NCI-H510A (cell line): ENCODE measurements at regions not wholly inside any gene's neighbourhood (a gene's known extent, or its start where the extent isn't known, plus 50 kb on each side); places are given as distances from the start of the nearest gene placed in this dataset.
"Not testable (repeated sequence)": the region's sequence is repeated elsewhere in the genome, so short reads cannot be mapped to it uniquely, and the experiment has no call there.

Experiments
- DNase-seq: peaks from one replicate; lab custom pipeline; 2025; lab: John Stamatoyannopoulos, UW

GRCh38 chr13:50527612-50528509 lies 315.6 kb downstream of the DLEU7 start:
- no peak for DNase-seq

GRCh38 chr13:50529154-50529882 lies 314.2 kb downstream of the DLEU7 start:
- peak; percentile 75 for DNase-seq

DNA sequence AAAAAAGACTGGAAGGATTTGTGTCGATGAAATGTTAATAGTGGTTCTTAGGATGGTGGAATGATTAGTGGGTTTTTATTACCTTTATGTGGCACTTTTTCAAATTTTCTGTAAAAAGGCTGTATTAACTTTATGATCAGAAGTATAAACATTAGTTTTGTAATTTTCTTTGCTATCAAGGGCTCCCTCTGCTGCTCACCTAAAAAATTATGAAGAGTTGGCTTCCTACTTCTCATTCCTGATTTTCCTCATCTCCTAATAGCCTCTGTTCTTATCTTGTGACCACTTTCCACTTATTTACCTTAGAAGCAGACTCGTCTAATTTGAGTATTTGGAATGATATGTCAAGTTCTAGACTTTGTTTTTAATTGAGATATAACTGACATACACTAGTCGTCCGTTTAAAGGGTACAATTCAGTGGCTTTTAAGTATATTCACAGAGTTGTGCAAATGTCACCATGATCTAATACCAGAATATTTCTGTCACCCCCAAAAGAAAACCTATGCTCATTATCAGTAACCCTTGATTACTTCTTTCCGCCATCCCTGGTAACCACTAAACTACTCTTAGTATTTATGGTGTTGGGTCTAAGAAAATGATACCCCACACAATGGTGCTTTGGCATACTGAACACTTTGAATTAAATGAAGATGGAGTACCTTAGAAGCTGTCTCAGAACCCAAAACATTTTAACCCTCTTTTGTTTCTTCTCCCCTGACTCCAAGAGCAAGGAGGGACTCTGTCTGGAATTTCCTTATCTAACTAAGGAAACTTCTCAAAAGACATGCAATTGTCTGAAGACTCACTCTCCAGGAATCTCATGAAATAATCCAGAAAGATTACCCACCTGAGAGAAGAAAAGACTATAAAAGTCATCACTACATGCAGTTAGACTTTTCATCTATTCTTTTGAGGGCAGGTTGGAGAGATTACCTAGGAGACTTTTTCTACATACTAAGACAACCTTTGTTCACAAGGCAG lies 311.3 kb downstream of the DLEU7 start:
- no peak for DNase-seq

GRCh38 chr13:50535050-50535449 lies 308.4 kb downstream of the DLEU7 start:
- no peak for DNase-seq

GRCh38 chr13:50537029-50537428 lies 306.5 kb downstream of the DLEU7 start:
- no peak for DNase-seq

DNA sequence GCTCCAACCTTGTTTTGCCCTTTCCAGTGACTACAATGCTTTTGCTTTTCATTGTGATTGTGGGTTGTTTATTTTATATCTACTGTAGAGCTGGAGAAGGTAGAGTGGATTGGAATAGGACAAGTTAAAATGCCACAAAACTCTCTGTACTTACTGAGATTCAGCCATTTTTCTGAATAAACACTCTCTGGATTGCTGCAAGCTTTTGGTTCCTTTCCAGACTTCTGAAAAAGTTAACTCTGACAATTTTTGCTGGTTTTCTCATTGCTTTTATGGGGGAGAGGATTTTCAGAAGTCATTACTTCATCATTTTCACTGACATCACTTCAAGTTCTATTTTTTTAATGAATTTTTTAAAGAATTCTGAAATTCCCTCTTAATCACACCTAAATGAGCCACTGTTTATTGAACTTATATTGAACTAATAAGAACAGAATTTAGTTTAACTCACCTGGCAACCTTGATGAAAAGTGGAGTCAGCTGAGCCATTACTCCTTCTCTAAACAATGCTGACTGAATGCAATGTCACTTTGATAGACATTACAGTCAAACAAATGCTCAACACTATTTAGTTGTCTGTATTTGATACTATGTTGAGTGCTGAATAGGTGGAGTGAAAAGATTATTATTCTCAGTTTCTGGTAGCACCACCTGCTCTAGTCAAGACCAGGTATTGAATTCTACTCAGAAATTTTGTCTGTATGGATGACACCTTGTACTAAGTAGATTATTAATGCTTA lies 303.5 kb downstream of the DLEU7 start:
- DNase-seq, result no peak

DNA sequence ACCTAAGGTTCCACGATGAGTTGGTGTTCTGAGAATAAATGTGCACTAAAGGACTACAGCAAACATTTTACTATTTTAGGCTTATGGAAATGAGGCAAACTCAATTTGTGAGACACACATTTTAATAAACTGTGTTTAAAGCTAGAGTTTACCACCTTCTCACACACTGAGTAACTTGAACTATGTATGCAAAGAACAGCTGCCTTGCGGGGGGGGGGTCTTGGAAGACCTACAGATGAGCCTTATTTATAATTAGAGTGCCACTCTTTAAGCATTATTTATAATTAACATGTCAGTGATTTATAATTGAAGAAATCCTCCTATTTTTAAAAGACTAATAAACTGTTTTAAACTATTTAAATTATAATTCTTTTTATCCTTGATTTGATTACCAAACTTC lies 300.4 kb downstream of the DLEU7 start:
- no peak for DNase-seq

- no peak for DNase-seq
Observed at GRCh38 chr13:50543782-50544181, 299.7 kb downstream of the DLEU7 start.

- DNase-seq, result no peak
Observed at GRCh38 chr13:50544211-50544610, 299.3 kb downstream of the DLEU7 start.

DNA sequence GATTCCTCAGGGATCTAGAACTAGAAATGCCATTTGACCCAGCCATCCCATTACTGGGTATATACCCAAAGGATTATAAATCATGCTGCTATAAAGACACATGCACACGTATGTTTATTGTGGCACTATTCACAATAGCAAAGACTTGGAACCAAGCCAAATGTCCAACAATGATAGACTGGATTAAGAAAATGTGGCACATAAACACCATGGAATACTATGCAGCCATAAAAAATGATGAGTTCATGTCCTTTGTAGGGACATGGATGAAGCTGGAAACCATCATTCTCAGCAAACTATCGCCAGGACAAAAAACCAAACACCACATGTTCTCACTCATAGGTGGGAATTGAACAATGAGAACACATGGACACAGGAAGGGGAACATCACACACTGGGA lies 296.3 kb downstream of the DLEU7 start:
- not testable (repeated sequence) for DNase-seq

GRCh38 chr13:50548586-50548985 lies 294.9 kb downstream of the DLEU7 start:
- no peak for DNase-seq

GRCh38 chr13:50549221-50549942 lies 294.1 kb downstream of the DLEU7 start:
- no peak for DNase-seq

DNA sequence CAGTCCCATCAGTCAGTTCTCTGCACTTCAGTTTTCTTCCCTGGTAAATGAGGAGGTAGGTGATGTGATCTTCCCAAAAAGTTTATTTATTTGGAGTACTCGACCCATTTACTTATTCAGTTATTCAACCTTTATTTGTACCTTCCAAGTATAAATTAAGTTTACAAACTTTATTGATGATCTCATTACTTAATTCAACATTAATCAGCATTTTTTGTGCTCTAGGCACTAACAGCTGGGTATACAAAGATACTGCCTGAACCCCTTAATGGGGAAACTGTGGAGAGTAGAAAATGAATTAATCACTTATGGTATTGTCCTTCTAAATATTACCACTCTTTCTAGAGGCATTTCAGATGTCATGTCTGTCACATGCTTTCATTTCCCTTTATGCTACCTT lies 293.3 kb downstream of the DLEU7 start:
- no peak for DNase-seq

DNA sequence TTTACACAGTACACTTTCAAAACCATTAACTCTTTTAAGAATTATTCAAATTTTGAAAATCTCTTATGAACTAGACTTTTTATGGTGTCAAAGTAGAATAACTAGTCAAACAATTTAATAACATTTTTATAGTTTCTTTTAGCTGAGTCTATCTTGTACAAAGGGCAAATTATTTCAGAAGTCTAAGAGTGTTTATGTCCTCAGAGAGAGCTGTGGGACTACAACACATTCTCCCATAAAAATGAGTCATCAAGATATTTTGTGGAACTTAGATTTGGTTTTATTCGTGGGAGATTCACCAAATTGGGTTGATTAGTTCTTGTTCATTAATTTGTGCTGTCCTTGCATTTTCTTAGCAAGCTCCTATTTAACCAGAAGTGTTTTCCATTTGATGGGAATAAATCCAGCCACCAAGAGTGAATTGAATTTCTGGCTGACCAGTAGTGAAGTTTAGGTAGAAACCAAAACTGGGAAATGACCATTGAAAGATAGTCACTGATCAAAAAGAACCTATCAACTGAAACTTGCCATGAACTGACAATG lies 291.0 kb downstream of the DLEU7 start:
- DNase-seq, result no peak

DNA sequence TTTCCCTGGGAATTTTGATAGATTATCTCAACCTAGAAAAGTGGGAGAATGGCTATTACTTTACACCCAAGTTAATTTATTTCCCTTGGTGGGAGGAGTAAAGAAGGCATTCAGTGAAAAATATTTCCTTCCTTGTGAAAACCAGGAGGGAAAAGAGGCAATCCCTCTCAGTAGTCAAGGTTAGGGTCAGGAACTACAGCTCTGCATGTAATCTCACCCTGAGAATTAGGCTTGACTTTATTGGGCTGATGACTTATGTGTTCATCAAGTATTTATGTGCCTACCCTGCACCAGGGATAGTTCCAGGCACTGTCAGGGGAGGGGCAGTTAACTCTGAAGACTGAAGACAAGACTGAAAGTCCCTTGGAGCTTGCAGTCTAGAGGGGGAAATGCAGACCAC lies 281.8 kb downstream of the DLEU7 start:
- DNase-seq, result no peak

- DNase-seq, result no peak
Observed at GRCh38 chr13:50566646-50567045, 276.8 kb downstream of the DLEU7 start.

DNA sequence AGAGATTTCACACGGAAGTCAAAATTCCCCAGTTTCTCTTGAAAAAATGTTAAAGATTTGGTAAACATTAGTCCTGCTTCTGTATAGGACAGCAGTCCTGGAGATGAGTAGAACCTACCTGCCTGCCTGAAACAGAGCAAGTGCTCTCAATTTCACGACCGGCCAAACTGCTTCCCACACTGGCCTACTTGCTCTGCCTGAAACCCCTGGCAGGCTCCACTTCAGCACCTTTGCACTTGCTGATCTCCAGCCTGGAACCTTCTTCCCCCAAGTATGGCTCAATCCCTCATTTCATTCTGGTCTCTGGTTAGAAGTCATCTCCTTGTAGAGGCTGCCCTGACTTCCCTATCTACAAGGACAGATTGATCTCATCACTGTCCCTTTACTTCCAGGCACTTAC lies 271.4 kb downstream of the DLEU7 start:
- DNase-seq, result no peak

DNA sequence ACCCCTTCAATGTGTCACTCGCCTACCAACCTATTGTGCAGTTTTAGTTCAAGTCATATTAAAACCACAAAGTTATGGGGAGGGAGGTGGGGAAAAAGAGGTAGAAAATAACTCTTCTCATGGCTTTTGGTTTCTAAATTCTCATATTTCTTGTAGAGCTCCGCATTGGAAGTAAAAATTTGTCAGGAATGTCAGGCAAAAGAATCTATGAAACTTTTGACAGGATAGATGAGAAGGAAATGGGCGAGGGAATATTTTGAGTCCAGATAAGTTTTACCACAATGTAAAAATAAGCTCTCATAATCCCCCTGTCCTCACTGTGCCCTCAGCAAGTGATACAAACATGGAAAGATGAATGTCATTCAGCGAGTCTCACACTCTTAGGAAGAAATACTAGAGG lies 270.4 kb downstream of the DLEU7 start:
- DNase-seq, result no peak

GRCh38 chr13:50574731-50575130 lies 268.8 kb downstream of the DLEU7 start:
- no peak for DNase-seq

- DNase-seq, result no peak
Observed at GRCh38 chr13:50575138-50575537, 268.4 kb downstream of the DLEU7 start.
